ENCODE measurements at regions not wholly inside any gene's neighbourhood (a gene's known extent, or its start where the extent isn't known, plus 50 kb on each side); places are given as distances from the start of the nearest gene placed in this dataset.

- Histone ChIP-seq H3K36me3 (ENCODE audit: control insufficient read depth, insufficient read depth, low read length) (no peaks in the 10 kb centered on the region), H3K79me2 (ENCODE audit: control insufficient read depth, insufficient read depth, low read length) (no peaks in the 10 kb centered on the region), H3K4me3 (no peak overlapping the region), H3K27ac (ENCODE audit: extremely low read depth, low read depth, low read length) (no peak overlapping the region), H3K4me1 (replicated peaks in 1 of 2; ENCODE audit: control insufficient read depth in 2 of 2, insufficient read depth in 2 of 2, low read length in 2 of 2) (no peaks in the 10 kb centered on the region), H3K27me3 (ENCODE audit: control insufficient read depth in 2 of 2, insufficient read depth in 2 of 2, low read length in 2 of 2) (no peaks in the 10 kb centered on the region), H3K4me2 (ENCODE audit: insufficient read depth, low read length) (no peak overlapping the region), H3K9me1 (ENCODE audit: control insufficient read depth, insufficient read depth, low read length) (no peaks in the 10 kb centered on the region), H2AFZ (ENCODE audit: low read depth, low read length) (no peak overlapping the region), H3K9me3 (replicated peaks; ENCODE audit: control insufficient read depth, insufficient read depth, low read depth, low read length) (no peaks in the 10 kb centered on the region; the same call in 1 of the 2 replicates), H4K20me1 (replicated peaks; ENCODE audit: control insufficient read depth, insufficient read depth, low read length) (no peaks in the 10 kb centered on the region), H3K9ac (ENCODE audit: insufficient read depth in 1 of 2, low read depth in 2 of 2, low read length in 2 of 2) (no peak overlapping the region)
- no peak for FAIRE-seq
- in situ Hi-C loops (cut with MboI): no loop called here
- DNase-seq (ENCODE audit: extremely low read depth in 1 of 4, low spot score in 3 of 4): no peak
- POLR2A ChIA-PET: no interaction called here
- no peak for ATAC-seq
- BruUV-seq (replicated peaks): no TSS peak
- WGBS (ENCODE audit: insufficient coverage, low coverage, missing lambda C conversion rate): 0% methylated on average over 5 of the region's 5 CpGs
- intact Hi-C loops (cut with micrococcal nuclease): no loop called here
- CTCF ChIA-PET (ENCODE audit: low intra/inter-chr PET ratio): no interaction called here
- TF ChIP-seq E2F4 (CRISPR knock-in tag; IDR thresholded peaks at IDR 0.05; ENCODE audit: low read depth): no peak
- TF ChIP-seq ZBTB26 (CRISPR knock-in tag; IDR thresholded peaks at IDR 0.05): no peak
- no peak for TF ChIP-seq ZC3H4 (CRISPR knock-in tag; IDR thresholded peaks at IDR 0.05; ENCODE audit: borderline replicate concordance)
- TF ChIP-seq RERE (CRISPR knock-in tag; IDR thresholded peaks at IDR 0.05; ENCODE audit: borderline replicate concordance): no peak
- no peak for TF ChIP-seq CHD4 (IDR thresholded peaks at IDR 0.05; ENCODE audit: insufficient read depth, insufficient replicate concordance, low read depth, low read length, poor library complexity, severe bottlenecking)
- no peak for TF ChIP-seq L3MBTL2 (IDR thresholded peaks at IDR 0.05)
- TF ChIP-seq FOS (IDR thresholded peaks at IDR 0.05; ENCODE audit: extremely low read depth, insufficient read length): no peak
- no peak for TF ChIP-seq NR2C2 (CRISPR knock-in tag; IDR thresholded peaks at IDR 0.05)
- no peak for TF ChIP-seq NR2C2 (tag; IDR thresholded peaks at IDR 0.05)
- TF ChIP-seq MAX (CRISPR knock-in tag; IDR thresholded peaks at IDR 0.05): no peak
- TF ChIP-seq HDAC2 (IDR thresholded peaks at IDR 0.05): no peak
- no peak for TF ChIP-seq TRIM25 (IDR thresholded peaks at IDR 0.05; ENCODE audit: borderline replicate concordance)
- TF ChIP-seq SMAD2 (IDR thresholded peaks at IDR 0.05; ENCODE audit: low read depth, low read length): no peak
- no peak for TF ChIP-seq KLF13 (tag; IDR thresholded peaks at IDR 0.05; ENCODE audit: borderline replicate concordance, low read depth)
Measured at GRCh38 chr6:153263489-153263888, 132.4 kb upstream of the RGS17 start.
